ENCODE measurements at regions not wholly inside any gene's neighbourhood (a gene's known extent, or its start where the extent isn't known, plus 50 kb on each side); places are given as distances from the start of the nearest gene placed in this dataset.

GRCh38 chr5:99378443-99378842 is 449.6 kb upstream of the CHD1 start:
- no peak for TF ChIP-seq CTCF (IDR thresholded peaks at IDR 0.05; ENCODE audit: poor library complexity, severe bottlenecking)
- DNase-seq (ENCODE audit: low spot score), result no peak
- no peaks in the 10 kb centered on the region for H3K4me1 ChIP-seq (ENCODE audit: insufficient read depth, poor library complexity, severe bottlenecking)
- no peak overlapping the region for H3K4me3 ChIP-seq (ENCODE audit: severe bottlenecking)
- H3K27ac ChIP-seq (ENCODE audit: poor library complexity, severe bottlenecking), result no peak overlapping the region
- ATAC-seq (ENCODE audit: low read depth), result no peak
- H3K36me3 ChIP-seq (ENCODE audit: low read depth), result no peaks in the 10 kb centered on the region
- H3K9me3 ChIP-seq (ENCODE audit: severe bottlenecking), result no peaks in the 10 kb centered on the region
- H3K27me3 ChIP-seq (ENCODE audit: insufficient read depth, poor library complexity, severe bottlenecking), result no peaks in the 10 kb centered on the region

- peaks cover 4% of the 10 kb centered on the region for H3K27me3 ChIP-seq (ENCODE audit: insufficient read depth, poor library complexity, severe bottlenecking)
- no peak for TF ChIP-seq CTCF (IDR thresholded peaks at IDR 0.05; ENCODE audit: poor library complexity, severe bottlenecking)
- H3K4me1 ChIP-seq (ENCODE audit: insufficient read depth, poor library complexity, severe bottlenecking), result no peaks in the 10 kb centered on the region
- H3K4me3 ChIP-seq (ENCODE audit: severe bottlenecking), result no peak overlapping the region
- no peaks in the 10 kb centered on the region for H3K36me3 ChIP-seq (ENCODE audit: low read depth)
- ATAC-seq (ENCODE audit: low read depth) (no peak), DNase-seq (ENCODE audit: low spot score) (no peak)
- no peaks in the 10 kb centered on the region for H3K9me3 ChIP-seq (ENCODE audit: severe bottlenecking)
- H3K27ac ChIP-seq (ENCODE audit: poor library complexity, severe bottlenecking), result no peak overlapping the region
Measured at GRCh38 chr5:99369797-99370593, 441.2 kb upstream of the CHD1 start.

- no peaks in the 10 kb centered on the region for H3K4me1 ChIP-seq (ENCODE audit: insufficient read depth, poor library complexity, severe bottlenecking)
- no peak for ATAC-seq (ENCODE audit: low read depth)
Measured at GRCh38 chr5:99368726-99369125, 439.9 kb upstream of the CHD1 start.

GRCh38 chr5:99355881-99356280 is 427.1 kb upstream of the CHD1 start:
- ATAC-seq (ENCODE audit: low read depth) (no peak), DNase-seq (ENCODE audit: low spot score) (no peak)
- no peaks in the 10 kb centered on the region for H3K27me3 ChIP-seq (ENCODE audit: insufficient read depth, poor library complexity, severe bottlenecking)
- TF ChIP-seq CTCF (IDR thresholded peaks at IDR 0.05; ENCODE audit: poor library complexity, severe bottlenecking), result no peak
- no peaks in the 10 kb centered on the region for H3K9me3 ChIP-seq (ENCODE audit: severe bottlenecking)
- no peak overlapping the region for H3K4me3 ChIP-seq (ENCODE audit: severe bottlenecking)
- no peaks in the 10 kb centered on the region for H3K4me1 ChIP-seq (ENCODE audit: insufficient read depth, poor library complexity, severe bottlenecking)
- no peak overlapping the region for H3K27ac ChIP-seq (ENCODE audit: poor library complexity, severe bottlenecking)
- H3K36me3 ChIP-seq (ENCODE audit: low read depth), result no peaks in the 10 kb centered on the region

More at GRCh38 chr5:99368726-99369125, 439.9 kb upstream of the CHD1 start:
- no peaks in the 10 kb centered on the region for H3K36me3 ChIP-seq (ENCODE audit: low read depth)
- peaks cover 4% of the 10 kb centered on the region for H3K27me3 ChIP-seq (ENCODE audit: insufficient read depth, poor library complexity, severe bottlenecking)
- H3K4me3 ChIP-seq (ENCODE audit: severe bottlenecking), result no peak overlapping the region
- no peak for DNase-seq (ENCODE audit: low spot score)
- TF ChIP-seq CTCF (IDR thresholded peaks at IDR 0.05; ENCODE audit: poor library complexity, severe bottlenecking), result no peak
- H3K9me3 ChIP-seq (ENCODE audit: severe bottlenecking), result no peaks in the 10 kb centered on the region
- H3K27ac ChIP-seq (ENCODE audit: poor library complexity, severe bottlenecking), result no peak overlapping the region

GRCh38 chr5:99349787-99350186 is 421.0 kb upstream of the CHD1 start:
- Histone ChIP-seq H3K9me3 (ENCODE audit: severe bottlenecking) (no peaks in the 10 kb centered on the region), H3K4me1 (ENCODE audit: insufficient read depth, poor library complexity, severe bottlenecking) (no peaks in the 10 kb centered on the region), H3K27me3 (ENCODE audit: insufficient read depth, poor library complexity, severe bottlenecking) (peaks cover 5% of the 10 kb centered on the region), H3K4me3 (ENCODE audit: severe bottlenecking) (no peak overlapping the region), H3K27ac (ENCODE audit: poor library complexity, severe bottlenecking) (no peak overlapping the region), H3K36me3 (ENCODE audit: low read depth) (no peaks in the 10 kb centered on the region)
- TF ChIP-seq CTCF (IDR thresholded peaks at IDR 0.05; ENCODE audit: poor library complexity, severe bottlenecking), result no peak
- ATAC-seq (ENCODE audit: low read depth), result no peak
- no peak for DNase-seq (ENCODE audit: low spot score)
